ENCODE measurements at regions not wholly inside any gene's neighbourhood (a gene's known extent, or its start where the extent isn't known, plus 50 kb on each side); places are given as distances from the start of the nearest gene placed in this dataset.

DNA sequence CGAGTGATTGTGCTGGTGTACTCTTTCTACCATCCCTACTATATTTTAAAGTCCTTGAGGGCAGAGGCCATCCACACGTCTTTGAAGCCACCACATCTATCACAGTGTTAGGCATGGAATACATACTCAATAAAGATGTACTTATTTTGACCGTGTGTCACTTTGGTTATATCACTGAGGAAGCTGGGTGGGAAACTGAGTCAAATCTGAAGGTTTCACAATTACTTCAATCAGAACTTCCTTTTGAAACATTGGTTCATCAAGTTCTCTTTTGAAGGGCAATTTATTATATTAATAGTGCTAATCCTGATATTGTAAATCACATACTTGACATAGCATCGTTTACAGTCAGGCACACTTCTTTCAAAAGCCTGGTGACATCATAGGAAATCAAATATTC is 53.3 kb upstream of the ATP1B1 start:
- DNase-seq (ENCODE audit: low read depth): no peak

Measured in EH (cell line).